Breast epithelium (tissue), 4 donors: ENCODE measurements at regions not wholly inside any gene's neighbourhood (a gene's known extent, or its start where the extent isn't known, plus 50 kb on each side); places are given as distances from the start of the nearest gene placed in this dataset.

ENCODE experiments used
- DNase-seq, 2 donors: peaks; one replicate each; pipeline ENCODE4 v3.0.0-alpha.2; 2019; ENCODE audit warnings: low spot score in 2 of 2
- H3K27ac ChIP-seq, 2 donors: fragments of 200-600 bp; sonication (generic) in 1 of 2; one replicate each; pipeline ENCODE4 v1.5.1; 2016 to 2019; ENCODE audit warnings: mild to moderate bottlenecking in 1 of 2
- H3K27me3 ChIP-seq, 2 donors: fragments of 200-600 bp; sonication (generic) in 1 of 2; one replicate each; pipeline versions ENCODE4 v1.5.1 to v1.6.0; 2017 to 2019; ENCODE audit warnings: control low read depth in 1 of 2, mild to moderate bottlenecking in 1 of 2
- H3K36me3 ChIP-seq: fragments of 200-600 bp; one replicate; pipeline ENCODE4 v1.5.1; 2019
- H3K4me1 ChIP-seq, 2 donors: fragments of 200-600 bp; sonication (generic); one replicate each; pipeline ENCODE4 v1.5.1; 2016 to 2019; ENCODE audit warnings: control low read depth in 1 of 2
- H3K4me3 ChIP-seq, 3 donors: fragments of 200-600 bp; sonication (generic); 1 replicate in 2 of 3; 2 replicates in 1 of 3; pipeline ENCODE4 v1.5.1; 2016 to 2019; ENCODE audit warnings: mild to moderate bottlenecking in 3 of 3, moderate library complexity in 2 of 3
- H3K9me3 ChIP-seq, 2 donors: fragments of 200-600 bp; sonication (generic) in 1 of 2; one replicate each; pipeline ENCODE4 v1.5.1; 2016 to 2019; ENCODE audit warnings: control low read depth in 1 of 2
- POLR2A ChIP-seq: fragments of 450-650 bp; IDR thresholded peaks from one replicate; pipeline ENCODE4 v1.6.1; 2016; ENCODE audit warnings: antibody characterized with exemption, mild to moderate bottlenecking, moderate library complexity
- POLR2AphosphoS5 ChIP-seq, 3 donors: sonication (generic); formaldehyde crosslinking; IDR thresholded peaks; one replicate each; pipeline ENCODE4 v1.6.1; 2017; ENCODE audit warnings: antibody characterized with exemption in 3 of 3
- intact Hi-C: fragments of 100-400 bp; cut with DNase I; formaldehyde crosslinking; loops from one replicate; pipeline ENCODE4 v1.15.1; 2023; ENCODE audit warnings: low total_unique reads
- TF ChIP-seq, protein P1 (sequence below), 3 donors: fragments of 450-650 bp; IDR thresholded peaks; one replicate each; pipeline ENCODE4 v1.5.1; 2016 to 2017; ENCODE audit warnings: antibody characterized with exemption in 3 of 3, mild to moderate bottlenecking in 3 of 3, moderate library complexity in 3 of 3

- H3K27me3 ChIP-seq, result peaks cover 0 to 5% of the 10 kb centered on the region in 2 donors
These were observed 371.5 kb downstream of the ZNF536 start for GRCh38 chr19:30743702-30744101.

GRCh38 chr19:30743011-30743410, 370.8 kb downstream of the ZNF536 start:
- TF ChIP-seq, protein P1, sequence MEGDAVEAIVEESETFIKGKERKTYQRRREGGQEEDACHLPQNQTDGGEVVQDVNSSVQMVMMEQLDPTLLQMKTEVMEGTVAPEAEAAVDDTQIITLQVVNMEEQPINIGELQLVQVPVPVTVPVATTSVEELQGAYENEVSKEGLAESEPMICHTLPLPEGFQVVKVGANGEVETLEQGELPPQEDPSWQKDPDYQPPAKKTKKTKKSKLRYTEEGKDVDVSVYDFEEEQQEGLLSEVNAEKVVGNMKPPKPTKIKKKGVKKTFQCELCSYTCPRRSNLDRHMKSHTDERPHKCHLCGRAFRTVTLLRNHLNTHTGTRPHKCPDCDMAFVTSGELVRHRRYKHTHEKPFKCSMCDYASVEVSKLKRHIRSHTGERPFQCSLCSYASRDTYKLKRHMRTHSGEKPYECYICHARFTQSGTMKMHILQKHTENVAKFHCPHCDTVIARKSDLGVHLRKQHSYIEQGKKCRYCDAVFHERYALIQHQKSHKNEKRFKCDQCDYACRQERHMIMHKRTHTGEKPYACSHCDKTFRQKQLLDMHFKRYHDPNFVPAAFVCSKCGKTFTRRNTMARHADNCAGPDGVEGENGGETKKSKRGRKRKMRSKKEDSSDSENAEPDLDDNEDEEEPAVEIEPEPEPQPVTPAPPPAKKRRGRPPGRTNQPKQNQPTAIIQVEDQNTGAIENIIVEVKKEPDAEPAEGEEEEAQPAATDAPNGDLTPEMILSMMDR (IDR thresholded peaks at IDR 0.05), result no peak
- no peak for TF ChIP-seq POLR2A
- no peak for TF ChIP-seq POLR2AphosphoS5 (IDR thresholded peaks at IDR 0.05)

More at GRCh38 chr19:30743702-30744101, 371.5 kb downstream of the ZNF536 start:
- no peak overlapping the region for H3K27ac ChIP-seq
- intact Hi-C loops, result no loop called here
- TF ChIP-seq, protein P1 (IDR thresholded peaks at IDR 0.05), result no peak
- TF ChIP-seq POLR2A, result no peak
- TF ChIP-seq POLR2AphosphoS5 (IDR thresholded peaks at IDR 0.05), result no peak
- H3K9me3 ChIP-seq, result no peaks in the 10 kb centered on the region
- H3K36me3 ChIP-seq, result no peaks in the 10 kb centered on the region
- H3K4me3 ChIP-seq, result no peak overlapping the region
- no peak for DNase-seq
- no peaks in the 10 kb centered on the region for H3K4me1 ChIP-seq

GRCh38 chr19:30742406-30742938, 370.3 kb downstream of the ZNF536 start:
- Histone ChIP-seq H3K9me3 (no peaks in the 10 kb centered on the region), H3K27ac (no peak overlapping the region), H3K27me3 (peaks cover 0 to 5% of the 10 kb centered on the region in 2 donors), H3K4me3 (no peak overlapping the region), H3K4me1 (no peaks in the 10 kb centered on the region), H3K36me3 (no peaks in the 10 kb centered on the region)
- TF ChIP-seq POLR2A (no peak), POLR2AphosphoS5 (IDR thresholded peaks at IDR 0.05) (no peak)
- TF ChIP-seq, protein P1 (IDR thresholded peaks at IDR 0.05), result no peak
- no peak for DNase-seq
- intact Hi-C loops, result no loop called here

More at GRCh38 chr19:30743011-30743410, 370.8 kb downstream of the ZNF536 start:
- no peaks in the 10 kb centered on the region for H3K9me3 ChIP-seq
- H3K27ac ChIP-seq, result no peak overlapping the region
- DNase-seq, result no peak
- peaks cover 0 to 5% of the 10 kb centered on the region in 2 donors for H3K27me3 ChIP-seq
- no peaks in the 10 kb centered on the region for H3K4me1 ChIP-seq
- intact Hi-C loops, result no loop called here
- H3K4me3 ChIP-seq, result no peak overlapping the region
- H3K36me3 ChIP-seq, result no peaks in the 10 kb centered on the region

GRCh38 chr19:30741566-30741965, 369.4 kb downstream of the ZNF536 start:
- no peaks in the 10 kb centered on the region for H3K9me3 ChIP-seq
- H3K27me3 ChIP-seq, result peaks cover 0 to 5% of the 10 kb centered on the region in 2 donors
- H3K36me3 ChIP-seq, result no peaks in the 10 kb centered on the region
- no peaks in the 10 kb centered on the region for H3K4me1 ChIP-seq
- DNase-seq, result no peak
- H3K27ac ChIP-seq, result no peak overlapping the region
- intact Hi-C loops, result no loop called here
- no peak overlapping the region for H3K4me3 ChIP-seq
- TF ChIP-seq POLR2A (no peak), POLR2AphosphoS5 (IDR thresholded peaks at IDR 0.05) (no peak)
- TF ChIP-seq, protein P1 (IDR thresholded peaks at IDR 0.05), result no peak

GRCh38 chr19:30739394-30739793, 367.2 kb downstream of the ZNF536 start:
- H3K4me1 ChIP-seq, result no peaks in the 10 kb centered on the region
- peaks cover 0 to 5% of the 10 kb centered on the region in 2 donors for H3K27me3 ChIP-seq
- TF ChIP-seq POLR2A, result no peak
- peak in 1 of 3 donors; percentile 24 for TF ChIP-seq POLR2AphosphoS5 (IDR thresholded peaks at IDR 0.05)
- H3K4me3 ChIP-seq, result no peak overlapping the region
- DNase-seq, result no peak
- H3K9me3 ChIP-seq, result no peaks in the 10 kb centered on the region
- intact Hi-C loops, result no loop called here
- no peaks in the 10 kb centered on the region for H3K36me3 ChIP-seq
- peak overlapping the region in 1 of 2 donors; percentile 39 for H3K27ac ChIP-seq
